CD4-positive, alpha-beta T cell treated with Interleukin-6 at 100 ng/mL for 8 hours (primary cell): ENCODE measurements at regions not wholly inside any gene's neighbourhood (a gene's known extent, or its start where the extent isn't known, plus 50 kb on each side); places are given as distances from the start of the nearest gene placed in this dataset.

ENCODE experiments used
- DNase-seq: peaks from one replicate; pipeline ENCODE4 v3.0.0-alpha.2; 2020; ENCODE audit warnings: mixed read lengths, low spot score

DNA sequence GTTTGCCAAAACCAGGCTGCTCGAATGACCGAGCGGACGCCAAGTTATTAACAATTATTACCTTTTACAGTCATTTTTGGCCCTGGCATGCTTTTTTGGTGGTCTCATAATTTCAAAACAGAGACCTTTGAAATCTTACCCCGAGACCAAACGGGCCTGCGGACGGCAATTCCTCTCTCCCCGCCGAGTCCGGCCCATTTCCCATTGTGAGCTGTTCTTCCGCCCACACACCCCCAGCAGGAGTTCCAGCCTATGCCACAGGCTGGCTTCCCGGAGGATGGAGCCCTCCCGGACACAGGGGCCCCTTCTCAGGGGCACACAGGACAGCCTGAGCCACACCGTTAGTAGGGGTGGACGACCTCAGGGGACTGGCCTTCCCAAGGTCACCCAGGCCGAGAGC lies 130.7 kb downstream of the C16orf95 start:
- DNase-seq: no peak

DNA sequence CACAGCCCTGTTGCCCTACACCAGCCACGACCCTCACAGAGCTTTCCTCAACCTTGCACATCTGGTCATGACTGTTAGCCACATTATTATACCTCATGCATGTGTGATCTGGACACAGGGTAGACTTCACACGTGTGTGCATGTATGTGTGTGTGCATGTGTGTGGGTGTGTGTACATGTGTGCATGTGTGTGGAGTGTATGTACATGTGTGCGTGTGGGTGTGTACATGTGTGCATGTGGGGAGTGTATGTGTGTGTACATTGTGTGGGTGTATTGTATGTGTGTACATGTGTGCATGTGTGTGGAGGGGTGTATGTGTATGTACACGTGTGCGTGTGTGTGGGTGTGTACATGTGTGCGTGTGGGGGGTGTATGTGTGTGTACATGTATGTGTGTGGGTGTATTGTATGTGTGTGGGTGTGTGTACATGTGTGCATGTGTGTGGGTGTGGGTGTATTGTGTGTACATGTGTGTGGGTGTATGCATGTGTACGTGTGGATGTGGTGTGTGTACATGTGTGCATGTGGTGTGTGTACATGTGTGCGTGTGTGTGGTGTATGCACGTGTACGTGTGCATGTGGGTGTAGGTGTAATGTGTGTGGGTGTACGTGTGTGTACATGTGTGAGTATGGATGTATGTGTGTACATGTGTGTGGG lies 130.2 kb downstream of the C16orf95 start:
- no peak for DNase-seq

DNA sequence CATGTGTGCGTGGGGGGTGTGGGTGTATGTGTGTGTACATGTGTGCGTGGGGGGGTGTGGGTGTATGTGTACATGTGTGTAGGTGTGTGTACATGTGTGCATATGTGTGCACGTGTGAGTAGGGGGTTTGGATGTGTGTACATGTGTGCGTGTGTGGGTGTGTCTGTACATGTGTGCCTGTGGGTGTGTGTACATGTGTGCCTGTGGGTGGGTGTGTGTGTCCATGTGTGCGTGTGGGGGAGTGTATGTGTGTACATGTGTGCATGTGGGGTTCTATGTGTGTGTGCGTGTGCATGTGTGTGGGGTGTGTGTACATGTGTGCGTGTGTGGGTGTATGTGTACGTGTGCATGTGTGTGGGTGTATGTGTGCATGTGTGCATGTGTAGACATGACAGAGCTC lies 129.1 kb downstream of the C16orf95 start:
- no peak for DNase-seq

DNA sequence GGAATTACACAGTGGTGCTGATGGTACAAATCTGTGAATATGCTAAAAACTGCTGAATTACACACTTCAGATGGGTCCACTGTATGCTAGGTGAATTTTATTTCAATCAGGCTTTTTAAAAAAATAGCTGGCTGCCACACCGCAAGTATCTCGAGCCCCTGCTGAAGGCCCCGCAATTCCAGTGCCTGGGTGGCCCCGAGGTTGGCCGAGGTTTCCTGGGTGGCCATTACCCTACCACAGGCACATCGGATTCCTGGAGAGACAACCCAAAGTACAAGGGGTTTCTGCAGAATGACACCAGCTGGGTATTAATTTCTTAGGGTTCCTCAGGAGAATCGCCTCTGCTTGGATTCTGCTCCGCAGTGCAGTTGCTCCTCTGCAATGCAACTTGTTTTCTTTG lies 127.8 kb downstream of the C16orf95 start:
- DNase-seq: no peak

DNA sequence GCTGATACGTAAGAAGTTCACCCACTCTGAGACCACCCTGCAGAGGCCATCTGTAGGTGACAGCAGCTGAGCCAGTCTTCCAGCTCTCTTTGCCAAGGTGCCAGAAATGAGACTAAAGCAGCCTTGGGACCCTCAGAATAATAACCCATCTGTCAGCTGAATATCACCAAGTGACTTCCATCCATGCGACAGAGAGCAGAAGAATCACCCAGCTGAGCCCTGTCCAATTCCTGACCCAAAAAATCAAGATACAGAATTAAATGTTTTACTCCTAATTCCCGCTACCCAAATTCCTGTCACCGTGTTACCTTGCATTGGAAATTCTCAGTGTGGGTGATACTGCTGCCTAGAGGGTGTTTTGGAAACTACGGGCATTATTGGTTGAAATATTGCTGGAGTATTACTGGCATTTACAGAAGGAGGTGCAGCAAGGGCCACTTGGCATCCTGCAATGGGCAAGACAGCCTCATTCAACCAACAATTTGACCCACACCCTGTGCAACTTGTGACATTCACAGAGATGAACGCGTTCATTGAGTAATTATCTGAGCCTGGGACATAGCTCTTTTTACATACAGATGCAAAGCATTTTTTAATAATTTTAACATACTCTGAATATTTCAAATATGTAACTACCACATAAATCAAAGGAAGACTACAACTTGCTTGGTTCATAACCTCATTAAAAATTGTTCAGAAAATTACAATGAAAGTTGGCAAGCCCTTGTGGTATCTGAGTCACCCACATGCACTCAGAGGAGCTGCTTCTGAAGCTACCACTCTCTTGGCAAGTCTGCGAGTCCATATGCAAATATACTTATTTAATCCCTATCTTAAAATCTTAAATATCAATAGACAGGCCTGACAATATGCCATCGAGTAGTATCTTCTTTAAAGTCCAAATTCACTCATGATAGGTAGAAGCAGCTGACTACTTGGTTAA lies 126.6 kb downstream of the C16orf95 start:
- DNase-seq: no peak

DNA sequence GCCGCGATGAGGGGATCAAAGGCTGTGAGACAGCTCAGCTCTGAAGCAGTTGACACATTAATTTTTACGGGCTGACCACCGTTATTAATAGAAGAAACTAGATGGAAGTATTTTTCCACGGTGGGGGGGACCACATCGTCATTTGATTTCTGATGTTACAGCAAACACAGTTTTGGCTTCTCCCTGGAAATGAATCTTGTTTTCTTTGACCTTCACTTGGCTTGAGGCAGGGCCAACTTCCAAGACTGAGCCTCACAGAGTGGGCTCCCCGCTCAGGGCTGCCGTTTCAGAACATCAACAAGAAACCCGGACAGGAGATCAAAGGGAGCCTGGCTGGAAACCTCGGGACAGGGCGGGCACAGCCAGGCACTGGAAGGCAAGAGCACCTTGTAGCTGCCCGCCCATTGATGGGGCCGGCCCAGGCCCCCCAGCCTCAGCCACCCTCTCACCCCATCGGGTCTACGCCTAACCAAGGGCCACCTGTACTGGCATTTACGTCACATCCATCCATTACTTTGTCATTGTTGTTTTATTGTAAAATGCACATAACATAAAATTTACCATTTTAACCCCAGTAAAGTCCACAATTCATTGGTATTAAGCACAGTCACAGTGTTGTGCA lies 124.6 kb downstream of the C16orf95 start:
- no peak for DNase-seq

DNA sequence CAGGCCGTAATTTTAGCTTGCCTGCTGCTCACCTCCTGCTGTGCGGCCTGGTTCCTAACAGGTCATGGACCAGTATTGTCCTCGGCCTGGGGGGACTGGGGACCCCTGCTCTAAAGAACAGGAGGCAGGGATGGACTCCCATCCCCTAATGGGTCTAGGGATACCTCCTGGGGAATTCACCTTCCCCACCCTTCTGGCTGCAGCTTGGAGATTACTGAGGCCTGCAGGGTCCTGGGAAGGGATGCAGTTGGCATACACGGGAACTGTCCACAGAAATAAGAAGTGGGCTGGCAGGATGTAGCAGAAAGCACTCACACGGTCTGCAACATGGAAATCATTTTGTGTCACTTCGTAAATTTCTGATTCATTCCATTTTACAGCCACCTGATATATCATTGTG lies 123.0 kb downstream of the C16orf95 start:
- no peak for DNase-seq

DNA sequence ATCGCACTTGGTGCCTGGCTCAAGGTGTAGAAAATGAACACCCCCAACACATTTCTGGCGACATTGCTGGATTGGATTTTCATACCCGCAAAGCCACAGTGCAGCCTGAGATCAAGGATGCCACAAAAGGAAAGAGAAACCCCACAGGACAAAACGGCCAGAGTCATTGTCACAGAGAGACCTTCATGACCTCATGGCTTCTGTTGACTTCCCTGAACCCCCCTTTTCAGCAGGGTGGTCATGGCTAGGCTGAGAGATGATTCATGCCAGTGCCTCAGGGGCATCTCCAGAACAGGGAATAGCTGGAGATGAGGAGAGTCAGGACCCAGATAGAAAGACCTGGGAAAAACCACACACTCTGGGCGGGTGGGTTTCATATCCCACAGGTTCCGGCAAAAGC lies 122.0 kb downstream of the C16orf95 start:
- no peak for DNase-seq

DNA sequence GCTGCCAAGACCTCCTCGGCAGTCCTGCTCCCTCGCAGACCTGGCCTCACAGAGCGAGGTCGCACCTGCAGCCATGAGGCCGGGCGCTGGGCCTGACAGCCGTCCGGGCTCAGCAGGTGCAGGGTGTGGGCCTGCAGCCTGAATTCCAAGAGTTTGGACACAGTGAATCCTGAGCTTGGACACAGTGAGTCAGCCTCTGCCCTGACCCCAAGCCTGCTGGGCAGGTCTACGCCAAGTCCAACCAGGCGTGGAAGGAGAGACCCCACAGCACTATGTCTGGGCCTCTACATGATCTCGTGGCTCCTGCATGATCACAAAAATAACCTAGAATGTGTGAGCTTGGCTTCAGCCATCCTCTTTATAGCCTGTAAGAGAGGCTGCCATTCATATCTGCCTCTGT lies 121.0 kb downstream of the C16orf95 start:
- DNase-seq: no peak

DNA sequence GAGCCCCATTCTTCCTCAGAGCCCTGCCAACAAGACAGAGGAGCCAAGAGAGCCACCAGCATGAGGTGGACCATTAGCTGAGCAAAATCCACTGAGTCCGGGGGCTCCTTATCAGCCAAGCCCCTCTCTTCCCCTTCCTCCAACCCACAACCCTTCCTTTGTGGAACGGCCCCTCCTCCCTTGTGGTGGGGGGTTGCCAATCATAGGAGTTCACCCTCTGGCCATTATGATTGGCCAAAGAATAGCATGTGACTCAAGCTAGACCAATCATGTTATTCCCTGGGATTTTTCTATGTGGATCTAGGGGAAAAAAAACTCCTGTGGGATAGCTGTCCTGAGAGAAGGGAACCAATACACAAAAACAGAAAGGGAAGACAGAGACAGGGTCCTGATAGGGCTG lies 120.5 kb downstream of the C16orf95 start:
- no peak for DNase-seq

DNA sequence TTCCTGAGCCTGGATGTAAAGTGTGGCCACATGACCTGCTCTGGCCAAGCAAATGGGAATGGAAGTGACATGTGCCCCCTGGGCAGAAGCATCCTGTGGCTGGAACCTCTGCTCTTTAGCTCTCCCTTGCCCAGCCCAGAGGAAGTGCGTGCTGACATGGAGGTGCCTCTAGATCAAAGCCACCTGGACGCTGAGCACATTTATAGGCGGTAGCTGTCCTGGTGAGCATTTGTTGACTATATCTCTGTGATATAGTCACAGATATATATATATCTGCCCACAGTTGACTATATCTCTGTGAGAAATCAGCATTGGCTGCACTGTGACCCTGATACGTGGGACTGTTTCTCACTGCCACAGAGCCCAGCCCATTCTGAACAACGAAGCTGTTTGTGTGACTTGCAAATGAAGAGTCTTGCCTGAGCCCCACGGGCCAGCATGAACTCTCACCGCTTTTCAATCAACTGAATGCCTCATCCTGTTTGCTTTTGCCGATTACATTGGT lies 118.8 kb downstream of the C16orf95 start:
- DNase-seq: no peak

DNA sequence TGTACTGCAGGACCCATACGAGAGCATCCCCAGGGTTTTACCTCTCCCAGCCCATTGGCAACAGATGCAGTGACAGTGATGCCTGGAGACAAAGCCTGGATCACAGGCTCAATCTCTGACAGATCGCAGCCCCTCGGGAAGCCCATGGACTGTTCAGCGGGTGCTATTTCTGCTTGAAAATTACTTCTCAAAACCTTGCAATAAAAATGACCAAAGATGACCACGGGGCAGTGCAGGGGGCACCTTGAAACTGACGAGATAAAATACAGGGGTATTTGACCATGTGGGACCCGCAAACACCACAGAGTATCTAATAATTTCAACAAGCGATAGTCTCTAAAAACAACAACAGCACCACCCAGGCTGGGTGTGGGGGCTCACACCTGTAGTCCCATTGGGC lies 118.3 kb downstream of the C16orf95 start:
- DNase-seq: no peak

DNA sequence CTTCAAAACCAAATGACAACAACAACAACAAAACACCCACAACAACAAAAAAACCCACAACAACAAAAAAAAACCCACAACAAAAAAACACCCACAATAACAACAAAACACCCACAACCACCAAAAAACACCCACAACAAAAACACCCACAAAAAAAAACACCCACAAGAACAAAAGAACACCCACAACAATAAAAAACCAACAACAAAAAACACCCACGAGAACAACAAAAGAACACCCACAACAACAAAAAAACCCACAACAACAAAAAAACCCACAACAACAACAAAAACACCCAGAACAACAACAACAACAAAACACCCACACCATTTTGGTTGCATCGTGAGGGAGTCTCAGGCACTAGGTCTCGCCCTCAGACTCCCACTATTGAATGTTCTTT lies 117.8 kb downstream of the C16orf95 start:
- DNase-seq: no peak

DNA sequence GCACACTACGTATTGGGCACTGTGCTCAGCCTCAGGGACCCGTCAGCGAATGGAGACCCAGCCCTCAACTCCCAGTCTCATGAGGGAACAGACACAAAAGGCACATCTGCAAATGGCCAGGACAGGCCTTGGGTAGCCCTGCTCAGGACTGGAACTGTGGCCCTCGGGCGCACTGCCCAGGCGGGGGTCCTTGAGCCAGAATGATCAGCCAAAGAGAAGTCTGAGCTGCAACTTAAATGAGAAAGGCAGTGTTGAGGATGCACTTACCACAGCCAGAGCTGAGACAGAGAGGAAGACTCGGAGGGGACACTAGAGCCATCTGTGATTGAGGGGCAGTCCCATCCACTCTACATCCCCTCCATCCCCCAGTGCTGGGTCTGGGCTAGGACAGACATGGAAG lies 117.3 kb downstream of the C16orf95 start:
- no peak for DNase-seq

DNA sequence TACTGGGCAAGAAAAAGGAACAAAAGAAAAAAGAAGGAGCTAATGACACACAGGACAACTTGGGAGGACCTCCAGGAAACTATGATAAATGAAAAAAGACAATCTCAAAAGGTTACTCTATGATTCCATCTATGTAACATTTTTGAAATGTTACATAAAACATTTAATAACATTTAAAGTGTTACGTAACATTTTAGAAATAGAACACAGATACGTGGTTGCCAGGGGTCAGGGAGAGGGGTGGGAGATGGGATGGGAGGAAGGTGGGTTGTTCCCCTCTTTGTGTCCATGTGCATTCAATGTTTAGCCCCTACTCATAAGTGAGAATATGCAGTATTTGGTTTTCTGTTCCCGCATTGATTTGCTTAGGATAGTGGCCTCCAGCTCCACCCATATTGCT lies 116.6 kb downstream of the C16orf95 start:
- no peak for DNase-seq

DNA sequence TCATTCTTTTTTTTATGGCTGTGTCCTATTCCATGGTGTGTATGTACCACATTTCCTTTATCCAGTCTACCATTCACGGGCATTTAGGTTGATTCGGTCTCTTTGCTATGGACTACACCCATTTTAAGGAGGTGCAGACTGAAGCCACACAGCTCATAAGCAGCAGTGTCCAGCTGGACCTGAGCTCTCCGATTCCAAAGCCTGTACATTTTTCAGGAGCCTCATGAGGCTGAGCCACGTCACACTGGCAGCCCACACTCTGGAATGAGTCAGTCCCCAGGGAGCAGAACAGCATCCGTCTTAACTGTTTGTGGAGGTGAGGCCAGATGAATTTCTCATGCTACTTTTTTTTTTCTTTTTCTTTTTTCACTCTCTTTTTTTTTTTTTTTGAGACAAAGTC lies 116.1 kb downstream of the C16orf95 start:
- no peak for DNase-seq

DNA sequence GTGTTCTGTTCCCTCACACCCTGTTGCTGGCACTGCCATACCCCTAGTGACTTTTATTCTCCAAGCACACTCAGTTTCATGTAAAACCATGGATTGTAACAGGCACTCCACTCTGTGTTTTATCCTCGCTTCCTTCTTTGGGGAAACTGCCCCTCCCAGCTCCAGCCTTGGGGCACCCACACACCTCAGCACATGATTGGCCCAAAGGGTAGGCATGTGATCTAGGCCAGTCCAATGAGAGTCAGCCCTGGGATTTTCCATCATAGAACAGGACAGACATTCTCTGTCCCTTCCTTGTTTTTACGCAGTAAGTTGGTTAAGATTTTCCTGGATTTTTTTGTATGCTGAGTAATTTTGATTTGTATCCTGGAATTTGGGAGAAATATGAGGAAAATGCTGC lies 115.4 kb downstream of the C16orf95 start:
- no peak for DNase-seq

DNA sequence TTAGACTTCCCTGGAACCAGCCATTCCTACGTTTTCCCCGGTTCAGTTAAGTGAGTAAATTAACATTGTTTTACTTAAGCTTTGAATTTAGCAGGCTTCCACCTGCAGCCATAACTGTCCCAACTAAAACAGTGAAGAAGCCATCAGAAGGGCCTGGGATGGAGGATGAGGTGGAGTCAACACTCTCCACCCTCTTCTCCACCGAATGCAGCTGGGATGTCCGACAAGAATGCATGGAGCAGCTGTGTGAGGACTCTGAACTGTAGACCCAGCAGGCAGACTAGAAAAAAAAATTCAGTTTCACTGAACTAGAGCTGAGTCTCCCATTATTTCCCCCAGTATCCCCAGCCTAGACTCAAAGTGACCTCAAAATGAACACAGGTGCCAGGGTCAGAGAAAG lies 114.8 kb downstream of the C16orf95 start:
- no peak for DNase-seq

DNA sequence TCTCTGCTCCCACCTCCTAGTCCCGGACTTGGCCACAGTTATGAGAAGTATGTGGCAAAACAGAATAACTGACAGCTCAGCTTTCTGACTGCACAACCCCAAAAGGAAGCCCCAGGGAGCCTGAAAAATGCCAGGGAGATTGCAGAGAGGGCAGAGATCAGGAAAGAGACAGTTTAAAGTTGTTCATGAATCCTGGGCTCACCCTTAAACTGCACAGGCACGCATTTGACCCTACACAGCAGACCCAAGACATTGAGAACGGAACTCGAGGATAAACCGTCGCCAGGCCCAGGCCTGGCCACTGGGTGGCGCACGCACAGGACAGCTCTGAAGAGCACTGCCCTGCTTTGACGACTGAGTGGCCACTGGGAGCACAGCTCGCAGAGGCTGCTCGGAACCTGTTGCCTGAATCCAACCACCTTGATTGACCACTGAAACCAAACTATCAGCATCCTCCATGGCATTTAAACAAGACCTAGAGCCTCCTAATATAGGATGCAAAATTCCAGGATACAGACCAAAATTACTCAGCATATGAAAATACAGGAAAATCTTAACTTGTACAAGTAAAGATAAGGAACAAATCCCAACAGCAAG lies 114.0 kb downstream of the C16orf95 start:
- DNase-seq: no peak

DNA sequence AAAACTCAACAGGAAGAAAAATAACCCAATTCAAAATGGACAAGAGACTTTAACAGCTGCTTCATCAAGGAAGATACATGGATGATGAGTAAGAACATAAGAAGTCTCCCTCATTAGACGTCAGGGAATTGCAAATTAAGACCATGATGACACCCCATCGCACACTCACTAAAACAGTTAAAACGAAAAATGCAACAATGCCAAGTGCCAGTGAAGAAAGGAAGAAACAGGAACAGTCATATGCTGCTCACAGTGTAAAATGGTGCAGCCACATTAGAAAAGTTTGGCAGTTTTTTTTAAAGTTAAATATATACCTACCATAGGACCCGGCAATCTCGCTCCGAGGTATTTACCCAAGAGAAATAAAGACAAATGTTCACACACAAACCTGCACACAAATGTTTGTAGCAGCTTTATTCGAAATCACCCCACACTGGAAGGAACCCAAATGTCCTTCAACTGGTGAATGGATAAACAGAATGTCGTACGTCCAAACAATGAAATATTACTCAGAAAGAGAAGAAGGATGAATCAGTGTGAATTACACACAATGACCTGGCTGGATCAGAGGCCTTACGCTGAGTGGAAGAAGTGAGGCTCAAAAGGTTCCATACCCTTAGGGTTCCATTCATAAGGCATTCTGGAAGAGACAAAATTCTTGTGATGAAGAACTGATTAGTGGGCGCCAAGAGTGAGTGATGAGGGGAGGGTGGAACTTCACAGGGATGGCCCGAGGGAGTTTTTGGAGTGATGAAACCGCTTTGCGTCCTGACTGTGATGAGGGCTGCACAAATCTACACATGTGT lies 110.3 kb downstream of the C16orf95 start:
- no peak for DNase-seq

DNA sequence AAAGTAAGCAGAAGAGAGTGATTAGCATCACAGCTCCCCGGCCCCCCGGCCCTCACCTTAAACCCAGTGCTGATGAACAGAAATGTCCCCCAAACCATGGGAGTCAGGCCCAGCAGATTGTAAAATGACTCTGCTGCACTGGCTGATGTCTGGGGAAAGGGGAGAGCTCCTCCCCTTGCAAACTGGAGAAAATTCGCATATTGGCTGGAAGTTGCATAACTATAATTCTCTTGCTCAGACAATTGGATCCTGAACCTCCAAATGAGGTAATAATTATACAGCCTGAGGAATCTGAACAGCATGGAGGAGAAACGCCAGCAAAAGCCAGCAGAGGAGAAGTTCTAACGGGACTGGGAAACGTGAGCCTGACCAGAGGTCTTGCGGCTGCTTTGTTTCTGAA lies 109.7 kb downstream of the C16orf95 start:
- DNase-seq: no peak

DNA sequence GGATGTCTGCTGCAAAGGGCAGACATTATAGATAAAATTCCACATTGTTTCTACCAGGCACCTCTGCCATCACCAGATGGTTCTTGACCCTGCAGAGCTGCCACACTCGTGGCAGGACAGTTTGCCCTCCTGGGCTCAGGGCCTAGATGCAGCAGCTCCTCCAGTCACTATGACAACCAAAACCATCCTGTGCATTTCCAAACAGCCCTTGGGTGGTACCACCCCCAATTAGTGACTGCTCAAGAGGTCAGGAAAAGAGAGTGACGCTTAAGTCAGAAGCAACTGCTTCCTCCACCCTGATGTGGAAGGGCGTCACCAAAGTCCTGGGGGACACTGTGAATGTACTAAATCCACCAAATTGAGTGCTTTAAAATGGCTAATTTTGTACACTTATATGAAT lies 109.2 kb downstream of the C16orf95 start:
- DNase-seq: no peak
